Liver (tissue), 3 donors: ENCODE measurements at regions not wholly inside any gene's neighbourhood (a gene's known extent, or its start where the extent isn't known, plus 50 kb on each side); places are given as distances from the start of the nearest gene placed in this dataset.

Experiments used
- ATF3 ChIP-seq: IDR thresholded peaks from 2 replicates; pipeline ENCODE4 v1.6.1; 2016; ENCODE audit warnings: antibody characterized with exemption
- EGR1 ChIP-seq, 2 donors: IDR thresholded peaks; 2 replicates each; pipeline ENCODE4 v1.6.1; 2016 to 2018; ENCODE audit warnings: antibody characterized with exemption in 2 of 2, low read depth in 2 of 2
- FOXA1 ChIP-seq: IDR thresholded peaks from 2 replicates; pipeline ENCODE4 v1.6.1; 2016; ENCODE audit warnings: antibody characterized with exemption
- GABPA ChIP-seq, 2 donors: IDR thresholded peaks in 1 of 2; conservative IDR thresholded peaks in 1 of 2; 2 replicates each; pipeline ENCODE4 v1.6.1; 2016; ENCODE audit warnings: antibody characterized with exemption in 2 of 2, mild to moderate bottlenecking in 1 of 2, moderate library complexity in 1 of 2
- JUND ChIP-seq, 2 donors: IDR thresholded peaks; 2 replicates each; pipeline ENCODE4 v1.6.1; 2016; ENCODE audit warnings: antibody characterized with exemption in 2 of 2
- NR2F2 ChIP-seq: IDR thresholded peaks from 2 replicates; pipeline ENCODE4 v1.6.1; 2016; ENCODE audit warnings: antibody characterized with exemption
- RAD21 ChIP-seq, 2 donors: IDR thresholded peaks; 2 replicates each; pipeline ENCODE4 v1.6.1; 2016; ENCODE audit warnings: antibody characterized with exemption in 2 of 2, mild to moderate bottlenecking in 2 of 2
- REST ChIP-seq: IDR thresholded peaks from 2 replicates; pipeline ENCODE4 v1.6.1; 2016; ENCODE audit warnings: antibody characterized with exemption, mild to moderate bottlenecking
- SP1 ChIP-seq: IDR thresholded peaks from 2 replicates; pipeline ENCODE4 v1.6.1; 2018; ENCODE audit warnings: antibody characterized with exemption, mild to moderate bottlenecking
- TAF1 ChIP-seq: conservative IDR thresholded peaks from 2 replicates; pipeline ENCODE4 v1.6.1; 2016; ENCODE audit warnings: antibody characterized with exemption, mild to moderate bottlenecking
- YY1 ChIP-seq: IDR thresholded peaks from 2 replicates; pipeline ENCODE4 v1.6.1; 2016; ENCODE audit warnings: antibody characterized with exemption, mild to moderate bottlenecking
- TF ChIP-seq, protein P1 (sequence below): fragments of 150-350 bp; IDR thresholded peaks from 2 replicates; pipeline ENCODE4 v1.5.1; 2017; ENCODE audit warnings: improper control_type of control experiment, low read depth, low read length; ENCODE audit not compliant: missing input control
- TF ChIP-seq, protein P2 (sequence below): IDR thresholded peaks from 2 replicates; pipeline ENCODE4 v1.6.1; 2016; ENCODE audit warnings: antibody characterized with exemption
- TF ChIP-seq, protein P3 (sequence below): IDR thresholded peaks from 2 replicates; pipeline ENCODE4 v1.6.1; 2016; ENCODE audit warnings: antibody characterized with exemption
- donor health status: healthy.
- donor health status: healthy.

DNA sequence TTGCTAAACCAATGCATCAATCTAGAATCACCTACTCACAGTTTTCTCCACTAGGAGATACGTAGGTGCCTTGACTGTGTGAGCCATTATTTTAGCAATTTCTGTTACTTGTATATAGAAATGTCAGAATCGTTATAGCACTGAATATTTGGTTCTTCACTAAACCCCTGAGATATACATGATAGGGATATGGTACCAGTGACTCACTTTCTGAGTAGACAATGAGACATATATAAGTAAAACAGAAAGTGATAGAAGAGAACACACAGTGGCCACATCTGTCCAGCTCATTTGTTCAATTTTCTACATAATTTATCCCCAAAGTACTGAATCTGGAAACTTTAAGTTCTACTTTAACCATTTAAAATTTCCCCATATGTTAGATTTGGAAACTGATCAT lies 1505.5 kb upstream of the TMEM132C start:
- TF ChIP-seq, protein P1, sequence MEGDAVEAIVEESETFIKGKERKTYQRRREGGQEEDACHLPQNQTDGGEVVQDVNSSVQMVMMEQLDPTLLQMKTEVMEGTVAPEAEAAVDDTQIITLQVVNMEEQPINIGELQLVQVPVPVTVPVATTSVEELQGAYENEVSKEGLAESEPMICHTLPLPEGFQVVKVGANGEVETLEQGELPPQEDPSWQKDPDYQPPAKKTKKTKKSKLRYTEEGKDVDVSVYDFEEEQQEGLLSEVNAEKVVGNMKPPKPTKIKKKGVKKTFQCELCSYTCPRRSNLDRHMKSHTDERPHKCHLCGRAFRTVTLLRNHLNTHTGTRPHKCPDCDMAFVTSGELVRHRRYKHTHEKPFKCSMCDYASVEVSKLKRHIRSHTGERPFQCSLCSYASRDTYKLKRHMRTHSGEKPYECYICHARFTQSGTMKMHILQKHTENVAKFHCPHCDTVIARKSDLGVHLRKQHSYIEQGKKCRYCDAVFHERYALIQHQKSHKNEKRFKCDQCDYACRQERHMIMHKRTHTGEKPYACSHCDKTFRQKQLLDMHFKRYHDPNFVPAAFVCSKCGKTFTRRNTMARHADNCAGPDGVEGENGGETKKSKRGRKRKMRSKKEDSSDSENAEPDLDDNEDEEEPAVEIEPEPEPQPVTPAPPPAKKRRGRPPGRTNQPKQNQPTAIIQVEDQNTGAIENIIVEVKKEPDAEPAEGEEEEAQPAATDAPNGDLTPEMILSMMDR = no peak
- TF ChIP-seq NR2F2 = no peak
- TF ChIP-seq GABPA (IDR thresholded peaks at IDR 0.05 in 1 of 2, conservative IDR thresholded peaks at IDR 0.05 in 1 of 2) = no peak
- TF ChIP-seq SP1 = no peak
- no peak for TF ChIP-seq TAF1
- no peak for TF ChIP-seq EGR1 (IDR thresholded peaks at IDR 0.05; ENCODE audit: low read depth in 2 of 2)
- no peak for TF ChIP-seq YY1
- TF ChIP-seq, protein P2, sequence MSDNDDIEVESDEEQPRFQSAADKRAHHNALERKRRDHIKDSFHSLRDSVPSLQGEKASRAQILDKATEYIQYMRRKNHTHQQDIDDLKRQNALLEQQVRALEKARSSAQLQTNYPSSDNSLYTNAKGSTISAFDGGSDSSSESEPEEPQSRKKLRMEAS = no peak
- no peak for TF ChIP-seq RAD21 (IDR thresholded peaks at IDR 0.05)
- TF ChIP-seq JUND (IDR thresholded peaks at IDR 0.05) = no peak
- no peak for TF ChIP-seq REST
- no peak for TF ChIP-seq FOXA1
- TF ChIP-seq ATF3 = no peak
- TF ChIP-seq, protein P3, sequence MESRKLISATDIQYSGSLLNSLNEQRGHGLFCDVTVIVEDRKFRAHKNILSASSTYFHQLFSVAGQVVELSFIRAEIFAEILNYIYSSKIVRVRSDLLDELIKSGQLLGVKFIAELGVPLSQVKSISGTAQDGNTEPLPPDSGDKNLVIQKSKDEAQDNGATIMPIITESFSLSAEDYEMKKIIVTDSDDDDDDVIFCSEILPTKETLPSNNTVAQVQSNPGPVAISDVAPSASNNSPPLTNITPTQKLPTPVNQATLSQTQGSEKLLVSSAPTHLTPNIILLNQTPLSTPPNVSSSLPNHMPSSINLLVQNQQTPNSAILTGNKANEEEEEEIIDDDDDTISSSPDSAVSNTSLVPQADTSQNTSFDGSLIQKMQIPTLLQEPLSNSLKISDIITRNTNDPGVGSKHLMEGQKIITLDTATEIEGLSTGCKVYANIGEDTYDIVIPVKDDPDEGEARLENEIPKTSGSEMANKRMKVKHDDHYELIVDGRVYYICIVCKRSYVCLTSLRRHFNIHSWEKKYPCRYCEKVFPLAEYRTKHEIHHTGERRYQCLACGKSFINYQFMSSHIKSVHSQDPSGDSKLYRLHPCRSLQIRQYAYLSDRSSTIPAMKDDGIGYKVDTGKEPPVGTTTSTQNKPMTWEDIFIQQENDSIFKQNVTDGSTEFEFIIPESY = no peak
